Psoas muscle (tissue), 7 donors: ENCODE measurements at regions not wholly inside any gene's neighbourhood (a gene's known extent, or its start where the extent isn't known, plus 50 kb on each side); places are given as distances from the start of the nearest gene placed in this dataset.
"Not testable (repeated sequence)": the region's sequence is repeated elsewhere in the genome, so short reads cannot be mapped to it uniquely, and the experiment has no call there.

ENCODE experiments used
- ATAC-seq, 4 donors: fragments of 200-7000 bp; cut with Tn5 transposase; one replicate each; pipeline ENCODE4 v1.9.1; 2020; ENCODE audit warnings: moderate library complexity in 3 of 4, mild to moderate bottlenecking in 2 of 4
- DNase-seq, 2 donors: peaks; one replicate each; pipeline ENCODE4 v3.0.0-alpha.2; 2020
- H3K27ac ChIP-seq: fragments of 200-600 bp; one replicate; pipeline ENCODE4 v1.8.0; 2022
- H3K27me3 ChIP-seq, 3 donors: fragments of 200-600 bp in 1 of 3; one replicate each; pipeline versions ENCODE4 v1.6.1 to v1.8.0; 2013 to 2022; ENCODE audit warnings: low read length in 2 of 3, mild to moderate bottlenecking in 2 of 3, moderate library complexity in 1 of 3; ENCODE audit not compliant: insufficient read depth in 3 of 3
- H3K36me3 ChIP-seq, 2 donors: fragments of 200-600 bp in 1 of 2; one replicate each; pipeline versions ENCODE4 v1.6.1 to v1.8.0; 2013 to 2022; ENCODE audit warnings: low read depth in 1 of 2, mild to moderate bottlenecking in 1 of 2, moderate library complexity in 1 of 2; ENCODE audit not compliant: insufficient read depth in 1 of 2
- H3K4me1 ChIP-seq: fragments of 200-600 bp; one replicate; pipeline ENCODE4 v1.8.0; 2022
- H3K4me3 ChIP-seq: fragments of 200-600 bp; one replicate; pipeline ENCODE4 v1.8.0; 2022; ENCODE audit warnings: mild to moderate bottlenecking
- H3K9me3 ChIP-seq: fragments of 200-600 bp; one replicate; pipeline ENCODE4 v1.8.0; 2022
- CTCF ChIP-seq: fragments of 200-600 bp; IDR thresholded peaks from one replicate; pipeline ENCODE4 v1.8.0; 2022; ENCODE audit warnings: antibody characterized with exemption
- WGBS, 3 donors: extraction: QIAGEN DNeasy Blood & Tissue Kit; methylation state at CpG; one replicate each; pipeline versions ENCODE4 v1.1.6 to v1.1.7; 2013; 5-methylcytosine and 5-hydroxymethylcytosine counted together
- intact Hi-C, 2 donors: fragments of 100-400 bp; cut with DNase I; formaldehyde crosslinking; loops; one replicate each; pipeline versions ENCODE4 v1.11.0 to v1.14.2; 2022
- donor health status: healthy with polysubstance abuse.
- donor health status: DM: no; HTN: no; CAD: no; lungs with moderate emphysema.
- donor health status: Bipolar disorder and iron deficiency.
- donor health status: healthy.
- donor health status: DM: yes; HTN: yes; CAD: no.
- donor health status: DM: no; HTN: no; CAD: no.
- donor health status: DM: yes; HTN: yes; CAD: no.

GRCh38 chr10:114872519-114873087, 51.0 kb downstream of the FHIP2A start:
- intact Hi-C loops = no loop called here
- no peaks in the 10 kb centered on the region for H3K27me3 ChIP-seq
- no peaks in the 10 kb centered on the region for H3K9me3 ChIP-seq
- no peaks in the 10 kb centered on the region for H3K36me3 ChIP-seq
- DNase-seq (no peak), ATAC-seq (no peak)
- H3K4me3 ChIP-seq = no peak overlapping the region
- H3K27ac ChIP-seq = no peak overlapping the region
- H3K4me1 ChIP-seq = no peaks in the 10 kb centered on the region
- no peak for TF ChIP-seq CTCF

- Histone ChIP-seq H3K4me3 (no peak overlapping the region), H3K36me3 (no peaks in the 10 kb centered on the region), H3K27ac (no peak overlapping the region), H3K4me1 (no peaks in the 10 kb centered on the region), H3K27me3 (no peaks in the 10 kb centered on the region), H3K9me3 (no peaks in the 10 kb centered on the region)
- TF ChIP-seq CTCF = no peak
- WGBS, 3 donors = 39 to 55% (median 47%) methylated on average over 17 of the region's 17 CpGs
- DNase-seq (no peak), ATAC-seq (no peak)
- intact Hi-C loops = loop anchor here in 1 of 2 donors (5.0 kb wide), 1 partner anchor 252 kb away; no protein-coding TSS in a partner anchor
These were observed 53.3 kb downstream of the FHIP2A start for GRCh38 chr10:114874827-114875411.

- H3K4me3 ChIP-seq, H3K9me3 ChIP-seq, H3K4me1 ChIP-seq, H3K36me3 ChIP-seq, H3K27ac ChIP-seq, DNase-seq, ATAC-seq, H3K27me3 ChIP-seq: not testable (repeated sequence)
- 96 to 98% (median 97%) methylated on average over 4 of the region's 4 CpGs for WGBS, 3 donors
- intact Hi-C loops = loop anchor here (2.0 to 5.0 kb wide), 2 partner anchors 252 to 255 kb away; no protein-coding TSS in a partner anchor
These were observed 54.1 kb downstream of the FHIP2A start for GRCh38 chr10:114875590-114876081.

- H3K4me3 ChIP-seq = no peak overlapping the region
- WGBS, 3 donors = 72 to 80% (median 74%) methylated on average over 9 of the region's 9 CpGs
- intact Hi-C loops = loop anchor here (2.0 to 5.0 kb wide), 2 partner anchors 251 to 255 kb away; no protein-coding TSS in a partner anchor
- H3K27me3 ChIP-seq = no peaks in the 10 kb centered on the region
- no peaks in the 10 kb centered on the region for H3K9me3 ChIP-seq
- no peak for DNase-seq
- no peaks in the 10 kb centered on the region for H3K4me1 ChIP-seq
- TF ChIP-seq CTCF = no peak
- peak in 1 of 4 donors; percentile 8 for ATAC-seq
- H3K27ac ChIP-seq = no peak overlapping the region
- H3K36me3 ChIP-seq = no peaks in the 10 kb centered on the region
These were observed 54.6 kb downstream of the FHIP2A start for GRCh38 chr10:114876169-114876568.

- intact Hi-C loops = loop anchor here (2.0 to 5.0 kb wide), 2 partner anchors 251 to 254 kb away; no protein-coding TSS in a partner anchor
- 27 to 37% (median 31%) methylated on average over 20 of the region's 20 CpGs for WGBS, 3 donors
- DNase-seq (peak; percentile 68 to 72), ATAC-seq (peak; percentile 87 to 93 (median 91))
- TF ChIP-seq CTCF = peak; percentile 75
- no peak overlapping the region for H3K27ac ChIP-seq
- H3K27me3 ChIP-seq = no peaks in the 10 kb centered on the region
- no peaks in the 10 kb centered on the region for H3K9me3 ChIP-seq
- H3K4me3 ChIP-seq = no peak overlapping the region
- no peaks in the 10 kb centered on the region for H3K36me3 ChIP-seq
- H3K4me1 ChIP-seq = no peaks in the 10 kb centered on the region
These were observed 55.2 kb downstream of the FHIP2A start for GRCh38 chr10:114876602-114877300.
